ENCODE measurements at regions not wholly inside any gene's neighbourhood (a gene's known extent, or its start where the extent isn't known, plus 50 kb on each side); places are given as distances from the start of the nearest gene placed in this dataset.

DNA sequence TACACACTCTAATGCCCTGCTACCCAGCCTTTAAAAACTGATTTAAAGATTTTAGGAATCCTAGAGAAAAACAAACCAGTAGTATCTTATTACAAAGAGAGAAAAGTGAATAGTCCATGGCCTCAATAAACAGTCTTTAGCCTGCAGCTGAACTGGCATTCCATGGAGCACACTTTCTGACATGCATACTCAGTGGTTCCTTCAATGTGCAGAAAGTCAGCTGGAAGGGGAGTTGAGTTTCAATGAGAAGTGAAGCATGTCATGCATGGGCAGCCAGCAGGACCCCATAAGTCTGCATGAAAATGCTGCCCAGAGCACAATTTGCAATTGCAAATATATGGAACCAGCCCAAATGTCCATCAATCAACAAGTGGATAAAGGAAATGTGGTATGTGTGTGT is 273.7 kb downstream of the UQCRFS1 start:
- Histone ChIP-seq H3K9me3 (replicated peaks; ENCODE audit: control insufficient read depth, insufficient read depth, low read length) (no peaks in the 10 kb centered on the region; the same call in 2 of the 3 replicates), H3K27me3 (replicated peaks in 1 of 2; ENCODE audit: control insufficient read depth in 2 of 2, insufficient read depth in 2 of 2, low read length in 1 of 2) (no peaks in the 10 kb centered on the region), H3K27ac (ENCODE audit: control insufficient read depth, insufficient read depth) (no peak overlapping the region), H2AFZ (ENCODE audit: control insufficient read depth, low read depth, low read length) (no peak overlapping the region), H4K20me1 (ENCODE audit: control insufficient read depth, insufficient read depth) (no peaks in the 10 kb centered on the region), H3K36me3 (ENCODE audit: control insufficient read depth in 2 of 2, insufficient read depth in 2 of 2, low read length in 1 of 2) (no peaks in the 10 kb centered on the region), H3K4me2 (ENCODE audit: control insufficient read depth, insufficient read depth) (no peak overlapping the region), H3K79me2 (ENCODE audit: control insufficient read depth, insufficient read depth, low read length) (no peaks in the 10 kb centered on the region), H3K9ac (ENCODE audit: control insufficient read depth, insufficient read depth, low read length) (no peak overlapping the region), H3K4me1 (ENCODE audit: control insufficient read depth, insufficient read depth, low read length) (no peaks in the 10 kb centered on the region), H3K4me3 (no peak overlapping the region)
- no TSS peak for BruUV-seq (replicated peaks)
- SMC1A ChIA-PET (ENCODE audit: uncharacterized antibody, unreplicated experiment) = no interaction called here
- FAIRE-seq = no peak
- RAD21 ChIA-PET (ENCODE audit: unreplicated experiment) = no interaction called here
- intact Hi-C loops (cut with micrococcal nuclease; ENCODE audit: unreplicated experiment) = no loop called here
- POLR2A ChIA-PET = no interaction called here
- TF ChIP-seq POU2F2 (IDR thresholded peaks at IDR 0.05; ENCODE audit: borderline replicate concordance, low read depth, low read length) (no peak), BMI1 (IDR thresholded peaks at IDR 0.05; ENCODE audit: borderline replicate concordance) (no peak), YY1 (IDR thresholded peaks at IDR 0.05; ENCODE audit: low read depth, low read length) (no peak), KLF5 (IDR thresholded peaks at IDR 0.05; ENCODE audit: partially characterized antibody) (no peak), POLR2A (IDR thresholded peaks at IDR 0.05; ENCODE audit: low read depth, low read length) (no peak), NFIC (IDR thresholded peaks at IDR 0.05; ENCODE audit: low read depth, low read length) (no peak), ZNF384 (IDR thresholded peaks at IDR 0.05; ENCODE audit: borderline replicate concordance, low read depth, low read length) (no peak)
- TF ChIP-seq, protein P1, sequence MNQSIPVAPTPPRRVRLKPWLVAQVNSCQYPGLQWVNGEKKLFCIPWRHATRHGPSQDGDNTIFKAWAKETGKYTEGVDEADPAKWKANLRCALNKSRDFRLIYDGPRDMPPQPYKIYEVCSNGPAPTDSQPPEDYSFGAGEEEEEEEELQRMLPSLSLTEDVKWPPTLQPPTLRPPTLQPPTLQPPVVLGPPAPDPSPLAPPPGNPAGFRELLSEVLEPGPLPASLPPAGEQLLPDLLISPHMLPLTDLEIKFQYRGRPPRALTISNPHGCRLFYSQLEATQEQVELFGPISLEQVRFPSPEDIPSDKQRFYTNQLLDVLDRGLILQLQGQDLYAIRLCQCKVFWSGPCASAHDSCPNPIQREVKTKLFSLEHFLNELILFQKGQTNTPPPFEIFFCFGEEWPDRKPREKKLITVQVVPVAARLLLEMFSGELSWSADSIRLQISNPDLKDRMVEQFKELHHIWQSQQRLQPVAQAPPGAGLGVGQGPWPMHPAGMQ (IDR thresholded peaks at IDR 0.05; ENCODE audit: borderline replicate concordance) = no peak
- ATAC-seq = no peak
- DNase-seq (ENCODE audit: low read depth, low spot score) = no peak
- in situ Hi-C loops (cut with MboI) = no loop called here
- CTCF ChIA-PET = no interaction called here

GRCh38 chr19:28936001-28936400 is 276.9 kb downstream of the UQCRFS1 start:
- H4K20me1 ChIP-seq (ENCODE audit: control insufficient read depth, insufficient read depth) = no peaks in the 10 kb centered on the region
- BruUV-seq (replicated peaks) = no TSS peak
- H3K4me2 ChIP-seq (ENCODE audit: control insufficient read depth, insufficient read depth) = no peak overlapping the region
- H3K79me2 ChIP-seq (ENCODE audit: control insufficient read depth, insufficient read depth, low read length) = no peaks in the 10 kb centered on the region
- in situ Hi-C loops (cut with MboI) = no loop called here
- ChIA-PET RAD21 (ENCODE audit: unreplicated experiment) (no interaction called here), SMC1A (ENCODE audit: uncharacterized antibody, unreplicated experiment) (interaction anchor here (0.6 kb wide), 1 partner anchor 404 kb away, joined by 3 read pairs; no protein-coding TSS in a partner anchor), POLR2A (no interaction called here), CTCF (no interaction called here)
- no peak overlapping the region for H3K9ac ChIP-seq (ENCODE audit: control insufficient read depth, insufficient read depth, low read length)
- WGBS (ENCODE audit: insufficient coverage, insufficient replicate concordance, low lambda C conversion rate, missing lambda C conversion rate) = 29% methylated on average over 1 of the region's 1 CpG
- no peak overlapping the region for H2AFZ ChIP-seq (ENCODE audit: control insufficient read depth, low read depth, low read length)
- H3K9me3 ChIP-seq (replicated peaks; ENCODE audit: control insufficient read depth, insufficient read depth, low read length) = no peaks in the 10 kb centered on the region
- DNase-seq (ENCODE audit: low read depth, low spot score) (no peak), FAIRE-seq (no peak), ATAC-seq (no peak)
- no peaks in the 10 kb centered on the region for H3K36me3 ChIP-seq (ENCODE audit: control insufficient read depth in 2 of 2, insufficient read depth in 2 of 2, low read length in 1 of 2)
- intact Hi-C loops (cut with micrococcal nuclease; ENCODE audit: unreplicated experiment) = no loop called here
- no peaks in the 10 kb centered on the region for H3K4me1 ChIP-seq (ENCODE audit: control insufficient read depth, insufficient read depth, low read length)
- TF ChIP-seq, protein P2, sequence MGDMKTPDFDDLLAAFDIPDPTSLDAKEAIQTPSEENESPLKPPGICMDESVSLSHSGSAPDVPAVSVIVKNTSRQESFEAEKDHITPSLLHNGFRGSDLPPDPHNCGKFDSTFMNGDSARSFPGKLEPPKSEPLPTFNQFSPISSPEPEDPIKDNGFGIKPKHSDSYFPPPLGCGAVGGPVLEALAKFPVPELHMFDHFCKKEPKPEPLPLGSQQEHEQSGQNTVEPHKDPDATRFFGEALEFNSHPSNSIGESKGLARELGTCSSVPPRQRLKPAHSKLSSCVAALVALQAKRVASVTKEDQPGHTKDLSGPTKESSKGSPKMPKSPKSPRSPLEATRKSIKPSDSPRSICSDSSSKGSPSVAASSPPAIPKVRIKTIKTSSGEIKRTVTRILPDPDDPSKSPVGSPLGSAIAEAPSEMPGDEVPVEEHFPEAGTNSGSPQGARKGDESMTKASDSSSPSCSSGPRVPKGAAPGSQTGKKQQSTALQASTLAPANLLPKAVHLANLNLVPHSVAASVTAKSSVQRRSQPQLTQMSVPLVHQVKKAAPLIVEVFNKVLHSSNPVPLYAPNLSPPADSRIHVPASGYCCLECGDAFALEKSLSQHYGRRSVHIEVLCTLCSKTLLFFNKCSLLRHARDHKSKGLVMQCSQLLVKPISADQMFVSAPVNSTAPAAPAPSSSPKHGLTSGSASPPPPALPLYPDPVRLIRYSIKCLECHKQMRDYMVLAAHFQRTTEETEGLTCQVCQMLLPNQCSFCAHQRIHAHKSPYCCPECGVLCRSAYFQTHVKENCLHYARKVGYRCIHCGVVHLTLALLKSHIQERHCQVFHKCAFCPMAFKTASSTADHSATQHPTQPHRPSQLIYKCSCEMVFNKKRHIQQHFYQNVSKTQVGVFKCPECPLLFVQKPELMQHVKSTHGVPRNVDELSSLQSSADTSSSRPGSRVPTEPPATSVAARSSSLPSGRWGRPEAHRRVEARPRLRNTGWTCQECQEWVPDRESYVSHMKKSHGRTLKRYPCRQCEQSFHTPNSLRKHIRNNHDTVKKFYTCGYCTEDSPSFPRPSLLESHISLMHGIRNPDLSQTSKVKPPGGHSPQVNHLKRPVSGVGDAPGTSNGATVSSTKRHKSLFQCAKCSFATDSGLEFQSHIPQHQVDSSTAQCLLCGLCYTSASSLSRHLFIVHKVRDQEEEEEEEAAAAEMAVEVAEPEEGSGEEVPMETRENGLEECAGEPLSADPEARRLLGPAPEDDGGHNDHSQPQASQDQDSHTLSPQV (IDR thresholded peaks at IDR 0.05) = no peak
- no peak overlapping the region for H3K27ac ChIP-seq (ENCODE audit: control insufficient read depth, insufficient read depth)
- H3K4me3 ChIP-seq = no peak overlapping the region
- H3K27me3 ChIP-seq (replicated peaks in 1 of 2; ENCODE audit: control insufficient read depth in 2 of 2, insufficient read depth in 2 of 2, low read length in 1 of 2) = no peaks in the 10 kb centered on the region
